SK-N-SH treated with all-trans-retinoic acid at 6 μM for 48 hours (cell line): ENCODE measurements at regions not wholly inside any gene's neighbourhood (a gene's known extent, or its start where the extent isn't known, plus 50 kb on each side); places are given as distances from the start of the nearest gene placed in this dataset.

Experiments used
- ATAC-seq: fragments of 200-7000 bp; cut with Tn5 transposase; 3 replicates; pipeline ENCODE4 v1.9.1; 2020; ENCODE audit warnings: mild to moderate bottlenecking, moderate library complexity
- ARNTL ChIP-seq: fragments of 450-650 bp; formaldehyde crosslinking; IDR thresholded peaks from 2 replicates; pipeline ENCODE4 v1.5.0; 2020; ENCODE audit warnings: low read depth, mild to moderate bottlenecking, moderate library complexity, borderline replicate concordance
- CREB5 ChIP-seq: fragments of 250-450 bp; sonication (Bioruptor Pico); IDR thresholded peaks from 2 replicates; pipeline ENCODE4 v1.5.1; 2020; ENCODE audit warnings: low read depth, mild to moderate bottlenecking, moderate library complexity
- CSDC2 ChIP-seq: fragments of 250-450 bp; sonication (Bioruptor Pico); IDR thresholded peaks from 2 replicates; pipeline ENCODE4 v1.5.0; 2020; ENCODE audit warnings: mild to moderate bottlenecking, moderate library complexity
- CSRNP3 ChIP-seq: fragments of 250-450 bp; sonication (Bioruptor Pico); IDR thresholded peaks from 2 replicates; pipeline ENCODE4 v1.5.1; 2021; ENCODE audit warnings: mild to moderate bottlenecking, moderate library complexity
- GLIS3 ChIP-seq: fragments of 250-450 bp; sonication (Bioruptor Pico); IDR thresholded peaks from 2 replicates; pipeline ENCODE4 v1.5.0; 2020; ENCODE audit warnings: mild to moderate bottlenecking, moderate library complexity
- ISL1 ChIP-seq: fragments of 250-450 bp; sonication (Bioruptor Pico); IDR thresholded peaks from 2 replicates; pipeline ENCODE4 v2.1.2; 2022; ENCODE audit warnings: mild to moderate bottlenecking, moderate library complexity
- OSR1 ChIP-seq: fragments of 250-450 bp; sonication (Bioruptor Pico); IDR thresholded peaks from 2 replicates; pipeline ENCODE4 v1.8.0; 2022; ENCODE audit warnings: moderate library complexity, mild to moderate bottlenecking, inconsistent platforms
- PATZ1 ChIP-seq: fragments of 250-450 bp; sonication (Bioruptor Pico); IDR thresholded peaks from 2 replicates; pipeline ENCODE4 v1.8.0; 2020; ENCODE audit warnings: mild to moderate bottlenecking, moderate library complexity, borderline replicate concordance
- PPARA ChIP-seq: fragments of 250-450 bp; sonication (Bioruptor Pico); IDR thresholded peaks from 2 replicates; pipeline ENCODE4 v1.5.0; 2020; ENCODE audit warnings: mild to moderate bottlenecking, borderline replicate concordance
- RARB ChIP-seq: fragments of 250-450 bp; sonication (Bioruptor Pico); IDR thresholded peaks from 2 replicates; pipeline ENCODE4 v1.8.0; 2021; ENCODE audit warnings: mild to moderate bottlenecking, moderate library complexity
- SNAI2 ChIP-seq: fragments of 250-450 bp; sonication (Bioruptor Pico); IDR thresholded peaks from 2 replicates; pipeline ENCODE4 v1.5.0; 2020; ENCODE audit warnings: mild to moderate bottlenecking, moderate library complexity
- TCF4 ChIP-seq: fragments of 250-450 bp; sonication (Bioruptor Pico); IDR thresholded peaks from 2 replicates; pipeline ENCODE4 v1.8.0; 2021; ENCODE audit warnings: mild to moderate bottlenecking, moderate library complexity, borderline replicate concordance
- TOX ChIP-seq: fragments of 250-450 bp; sonication (Bioruptor Pico); IDR thresholded peaks from 2 replicates; pipeline ENCODE4 v1.8.0; 2021; ENCODE audit warnings: mild to moderate bottlenecking, moderate library complexity, borderline replicate concordance
- TSHZ2 ChIP-seq: fragments of 250-450 bp; sonication (Bioruptor Pico); IDR thresholded peaks from 2 replicates; pipeline ENCODE4 v1.5.0; 2020; ENCODE audit warnings: mild to moderate bottlenecking, moderate library complexity
- ZC3H10 ChIP-seq: fragments of 250-450 bp; sonication (Bioruptor Pico); IDR thresholded peaks from 2 replicates; pipeline ENCODE4 v1.5.1; 2021; ENCODE audit warnings: mild to moderate bottlenecking, moderate library complexity
- ZFP3 ChIP-seq: fragments of 250-450 bp; sonication (Bioruptor Pico); IDR thresholded peaks from 2 replicates; pipeline ENCODE4 v1.5.0; 2020; ENCODE audit warnings: mild to moderate bottlenecking, moderate library complexity
- ZFP30 ChIP-seq: fragments of 450-650 bp; formaldehyde crosslinking; IDR thresholded peaks from 2 replicates; pipeline ENCODE4 v1.5.0; 2022; ENCODE audit warnings: mild to moderate bottlenecking, moderate library complexity
- ZNF565 ChIP-seq: fragments of 450-650 bp; formaldehyde crosslinking; conservative IDR thresholded peaks from 2 replicates; pipeline ENCODE4 v1.5.0; 2020; ENCODE audit warnings: low read depth, mild to moderate bottlenecking, moderate library complexity
- ZNF8 ChIP-seq: fragments of 450-650 bp; formaldehyde crosslinking; IDR thresholded peaks from 2 replicates; pipeline ENCODE4 v1.5.0; 2020; ENCODE audit warnings: mild to moderate bottlenecking, moderate library complexity
- TF ChIP-seq, protein P1 (sequence below): fragments of 250-450 bp; sonication (Bioruptor Pico); IDR thresholded peaks from 2 replicates; pipeline ENCODE4 v1.8.0; 2021; ENCODE audit warnings: low read depth, mild to moderate bottlenecking, moderate library complexity, borderline replicate concordance

DNA sequence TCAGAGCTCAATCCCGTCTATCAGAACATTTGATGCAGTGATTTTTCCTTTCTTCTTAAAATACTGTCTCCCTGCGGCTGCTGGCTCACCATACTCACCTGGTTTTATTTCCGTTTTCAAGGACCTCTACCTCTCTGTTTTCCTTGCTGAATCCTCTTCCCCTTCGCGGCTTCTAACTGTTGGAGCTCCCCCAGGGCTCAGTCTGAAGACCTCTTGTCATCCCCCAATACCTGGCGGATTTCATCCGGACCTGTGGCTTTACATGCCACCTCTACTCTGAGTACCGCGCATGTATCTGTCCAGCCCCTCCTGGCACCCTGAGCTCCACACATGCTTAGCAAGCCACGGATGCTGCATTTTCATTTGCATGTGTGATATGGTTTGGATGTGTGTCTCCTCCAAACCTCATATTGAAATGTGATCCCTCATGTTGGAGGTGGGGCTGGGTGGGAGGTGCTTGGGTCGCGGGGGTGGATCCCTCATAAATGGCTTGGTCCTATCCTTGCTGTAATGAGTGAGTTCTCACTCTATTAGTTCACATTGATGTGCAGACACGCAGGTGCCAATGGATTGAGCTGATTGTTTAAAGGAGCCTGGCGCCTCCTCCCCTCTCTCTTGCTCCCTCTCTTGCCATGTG lies 106.2 kb upstream of the LSM14A start:
- ATAC-seq, result no peak
- TF ChIP-seq CSRNP3 (CRISPR knock-in tag) (no peak), TCF4 (CRISPR knock-in tag) (no peak), ZFP3 (CRISPR knock-in tag) (no peak), PPARA (no peak), TOX (CRISPR knock-in tag) (no peak), GLIS3 (CRISPR knock-in tag) (no peak), ISL1 (no peak), OSR1 (CRISPR knock-in tag) (no peak), ZNF565 (CRISPR knock-in tag) (no peak), SNAI2 (no peak), ZNF8 (CRISPR knock-in tag) (no peak), ARNTL (no peak), PATZ1 (CRISPR knock-in tag) (no peak), RARB (no peak)
- TF ChIP-seq, all 23 proteins: peak for 0

- TF ChIP-seq TSHZ2 (no peak), ZNF565 (CRISPR knock-in tag) (no peak), PPARA (no peak), RARB (no peak), ZC3H10 (CRISPR knock-in tag) (no peak), ZFP3 (CRISPR knock-in tag) (no peak), ISL1 (no peak), ZFP30 (no peak), CREB5 (CRISPR knock-in tag) (no peak), OSR1 (CRISPR knock-in tag) (no peak), ZNF8 (CRISPR knock-in tag) (no peak), TCF4 (CRISPR knock-in tag) (no peak)
- TF ChIP-seq, protein P1, sequence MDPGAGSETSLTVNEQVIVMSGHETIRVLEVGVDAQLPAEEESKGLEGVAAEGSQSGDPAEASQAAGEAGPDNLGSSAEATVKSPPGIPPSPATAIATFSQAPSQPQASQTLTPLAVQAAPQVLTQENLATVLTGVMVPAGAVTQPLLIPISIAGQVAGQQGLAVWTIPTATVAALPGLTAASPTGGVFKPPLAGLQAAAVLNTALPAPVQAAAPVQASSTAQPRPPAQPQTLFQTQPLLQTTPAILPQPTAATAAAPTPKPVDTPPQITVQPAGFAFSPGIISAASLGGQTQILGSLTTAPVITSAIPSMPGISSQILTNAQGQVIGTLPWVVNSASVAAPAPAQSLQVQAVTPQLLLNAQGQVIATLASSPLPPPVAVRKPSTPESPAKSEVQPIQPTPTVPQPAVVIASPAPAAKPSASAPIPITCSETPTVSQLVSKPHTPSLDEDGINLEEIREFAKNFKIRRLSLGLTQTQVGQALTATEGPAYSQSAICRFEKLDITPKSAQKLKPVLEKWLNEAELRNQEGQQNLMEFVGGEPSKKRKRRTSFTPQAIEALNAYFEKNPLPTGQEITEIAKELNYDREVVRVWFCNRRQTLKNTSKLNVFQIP (CRISPR knock-in tag), result no peak
- ATAC-seq, result no peak
Measured at GRCh38 chr19:34067861-34068271, 104.4 kb upstream of the LSM14A start.

GRCh38 chr19:34075661-34076091 lies 96.6 kb upstream of the LSM14A start:
- TF ChIP-seq CSDC2 (CRISPR knock-in tag) (no peak), PATZ1 (CRISPR knock-in tag) (no peak), CSRNP3 (CRISPR knock-in tag) (no peak), ZFP3 (CRISPR knock-in tag) (no peak)
- TF ChIP-seq, protein P1 (CRISPR knock-in tag), result no peak
- no peak for ATAC-seq
